Right atrium auricular region (tissue), 2 donors: ENCODE measurements at regions not wholly inside any gene's neighbourhood (a gene's known extent, or its start where the extent isn't known, plus 50 kb on each side); places are given as distances from the start of the nearest gene placed in this dataset.

Source experiments
- DNase-seq: peaks from one replicate; pipeline ENCODE4 v3.0.0-alpha.2; 2019; ENCODE audit warnings: low spot score
- H3K27ac ChIP-seq, 2 donors: fragments of 200-600 bp; sonication (generic); 1 replicate in 1 of 2; 2 replicates in 1 of 2; pipeline ENCODE4 v1.5.1; 2016 to 2019
- H3K27me3 ChIP-seq, 2 donors: fragments of 200-600 bp; sonication (generic); one replicate each; pipeline versions ENCODE4 v1.5.1 to v1.6.0; 2017 to 2019
- H3K36me3 ChIP-seq: fragments of 200-600 bp; sonication (generic); one replicate; pipeline ENCODE4 v1.5.1; 2016
- H3K4me1 ChIP-seq, 2 donors: fragments of 200-600 bp; sonication (generic); one replicate each; pipeline versions ENCODE4 v1.5.1 to v1.6.0; 2017 to 2019
- H3K4me3 ChIP-seq, 2 donors: fragments of 200-600 bp; sonication (generic); 1 replicate in 1 of 2; 2 replicates in 1 of 2; pipeline ENCODE4 v1.5.1; 2017 to 2019; ENCODE audit warnings: mild to moderate bottlenecking in 1 of 2, moderate library complexity in 1 of 2
- H3K9me3 ChIP-seq, 2 donors: fragments of 200-600 bp; sonication (generic); one replicate each; pipeline ENCODE4 v1.5.1; 2019
- CTCF ChIP-seq, 2 donors: fragments of 200-600 bp; sonication (generic); IDR thresholded peaks; one replicate each; pipeline ENCODE4 v1.5.1; 2019; ENCODE audit warnings: antibody characterized with exemption in 2 of 2

GRCh38 chr7:36048902-36049240 lies 104.2 kb upstream of the EEPD1 start:
- Histone ChIP-seq H3K9me3 (no peaks in the 10 kb centered on the region), H3K4me3 (no peak overlapping the region), H3K36me3 (no peaks in the 10 kb centered on the region), H3K4me1 (peaks cover 0 to 61% of the 10 kb centered on the region in 2 donors), H3K27ac (peak overlapping the region in 1 of 2 donors; percentile 70), H3K27me3 (no peaks in the 10 kb centered on the region)
- no peak for TF ChIP-seq CTCF (IDR thresholded peaks at IDR 0.05)
- no peak for DNase-seq

GRCh38 chr7:36051501-36051900 lies 101.6 kb upstream of the EEPD1 start:
- Histone ChIP-seq H3K27ac (no peak overlapping the region), H3K9me3 (no peaks in the 10 kb centered on the region), H3K36me3 (no peaks in the 10 kb centered on the region), H3K4me3 (no peak overlapping the region), H3K27me3 (no peaks in the 10 kb centered on the region), H3K4me1 (peaks cover 0 to 36% of the 10 kb centered on the region in 2 donors)
- DNase-seq: no peak
- no peak for TF ChIP-seq CTCF (IDR thresholded peaks at IDR 0.05)

GRCh38 chr7:36053589-36053988 lies 99.5 kb upstream of the EEPD1 start:
- H3K36me3 ChIP-seq: no peaks in the 10 kb centered on the region
- peaks cover 0 to 19% of the 10 kb centered on the region in 2 donors for H3K4me1 ChIP-seq
- no peak for DNase-seq
- H3K27me3 ChIP-seq: no peaks in the 10 kb centered on the region
- H3K27ac ChIP-seq: no peak overlapping the region
- no peak overlapping the region for H3K4me3 ChIP-seq
- TF ChIP-seq CTCF (IDR thresholded peaks at IDR 0.05): no peak
- H3K9me3 ChIP-seq: no peaks in the 10 kb centered on the region

- DNase-seq: no peak
- no peak overlapping the region for H3K27ac ChIP-seq
- H3K4me3 ChIP-seq: no peak overlapping the region
- H3K4me1 ChIP-seq: peaks cover 0 to 9% of the 10 kb centered on the region in 2 donors
- H3K9me3 ChIP-seq: no peaks in the 10 kb centered on the region
- TF ChIP-seq CTCF (IDR thresholded peaks at IDR 0.05): no peak
- no peaks in the 10 kb centered on the region for H3K36me3 ChIP-seq
- no peaks in the 10 kb centered on the region for H3K27me3 ChIP-seq
Observed at GRCh38 chr7:36054637-36055036, 98.4 kb upstream of the EEPD1 start.

- Histone ChIP-seq H3K36me3 (no peaks in the 10 kb centered on the region), H3K9me3 (no peaks in the 10 kb centered on the region), H3K4me3 (no peak overlapping the region), H3K27me3 (no peaks in the 10 kb centered on the region), H3K4me1 (peaks cover 0 to 7% of the 10 kb centered on the region in 2 donors), H3K27ac (no peak overlapping the region)
- no peak for DNase-seq
- TF ChIP-seq CTCF (IDR thresholded peaks at IDR 0.05): no peak
Observed at GRCh38 chr7:36055207-36055606, 97.8 kb upstream of the EEPD1 start.

GRCh38 chr7:36057323-36057722 lies 95.7 kb upstream of the EEPD1 start:
- H3K36me3 ChIP-seq: no peaks in the 10 kb centered on the region
- H3K27ac ChIP-seq: no peak overlapping the region
- no peaks in the 10 kb centered on the region for H3K9me3 ChIP-seq
- H3K4me3 ChIP-seq: no peak overlapping the region
- no peaks in the 10 kb centered on the region for H3K27me3 ChIP-seq
- no peak for TF ChIP-seq CTCF (IDR thresholded peaks at IDR 0.05)
- no peaks in the 10 kb centered on the region for H3K4me1 ChIP-seq
- no peak for DNase-seq
